Vagina (tissue), 2 donors: ENCODE measurements at regions not wholly inside any gene's neighbourhood (a gene's known extent, or its start where the extent isn't known, plus 50 kb on each side); places are given as distances from the start of the nearest gene placed in this dataset.
"Not testable (repeated sequence)": the region's sequence is repeated elsewhere in the genome, so short reads cannot be mapped to it uniquely, and the experiment has no call there.

Source experiments
- DNase-seq, 2 donors: peaks; one replicate each; pipeline ENCODE4 v3.0.0-alpha.2; 2017; ENCODE audit errors: extremely low spot score in 2 of 2
- H3K27ac ChIP-seq: fragments of 200-600 bp; sonication (generic); one replicate; pipeline ENCODE4 v1.5.1; 2019
- H3K27me3 ChIP-seq: fragments of 200-600 bp; sonication (generic); one replicate; pipeline ENCODE4 v1.5.1; 2019
- H3K36me3 ChIP-seq, 2 donors: fragments of 200-600 bp; sonication (generic); one replicate each; pipeline ENCODE4 v1.5.1; 2017 to 2019
- H3K4me1 ChIP-seq: fragments of 200-600 bp; sonication (generic); one replicate; pipeline ENCODE4 v1.5.1; 2019
- H3K4me3 ChIP-seq, 2 donors: fragments of 200-600 bp; sonication (generic); 1 replicate in 1 of 2; 2 replicates in 1 of 2; pipeline ENCODE4 v1.5.1; 2016 to 2019
- H3K9me3 ChIP-seq: fragments of 200-600 bp; sonication (generic); one replicate; pipeline ENCODE4 v1.5.1; 2019
- POLR2A ChIP-seq, 2 donors: fragments of 450-650 bp; IDR thresholded peaks; one replicate each; pipeline ENCODE4 v1.6.1; 2017; ENCODE audit warnings: antibody characterized with exemption in 2 of 2, mild to moderate bottlenecking in 2 of 2, moderate library complexity in 2 of 2
- POLR2AphosphoS5 ChIP-seq, 2 donors: sonication (generic); formaldehyde crosslinking; IDR thresholded peaks; one replicate each; pipeline ENCODE4 v1.9.0; 2017; ENCODE audit warnings: antibody characterized with exemption in 2 of 2, mild to moderate bottlenecking in 2 of 2, low read depth in 1 of 2; ENCODE audit not compliant: insufficient read depth in 1 of 2
- intact Hi-C: fragments of 100-400 bp; cut with DNase I; formaldehyde crosslinking; loops from one replicate; pipeline ENCODE4 v1.15.1; 2023
- TF ChIP-seq, protein P1 (sequence below), 3 experiments: fragments of 450-650 bp in 2 of 3; fragments of 200-600 bp in 1 of 3; sonication (generic) in 1 of 3; IDR thresholded peaks; one replicate each; pipeline ENCODE4 v1.5.1; 2017 to 2019; ENCODE audit warnings: antibody characterized with exemption in 3 of 3, mild to moderate bottlenecking in 2 of 3, moderate library complexity in 2 of 3

DNA sequence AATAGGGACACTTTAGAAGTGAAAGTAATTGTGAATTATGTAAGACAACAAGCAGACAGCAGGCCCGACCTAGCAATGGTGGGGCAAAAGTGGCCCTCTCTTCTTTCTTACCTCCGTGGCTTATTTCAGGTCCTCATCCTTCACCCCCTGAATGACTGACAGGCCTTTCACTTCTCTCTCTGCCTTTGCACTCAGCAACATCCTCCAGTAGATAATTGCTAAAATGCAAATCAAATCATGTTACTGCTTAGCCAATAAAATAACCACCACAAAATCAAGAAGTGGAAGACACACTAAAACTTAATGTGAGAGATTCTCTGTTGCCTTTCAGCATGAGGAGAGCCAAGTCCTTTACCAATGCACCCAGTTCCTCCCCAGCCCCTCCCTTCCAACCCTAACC is 274.6 kb upstream of the ZNF32 start:
- TF ChIP-seq, protein P1, sequence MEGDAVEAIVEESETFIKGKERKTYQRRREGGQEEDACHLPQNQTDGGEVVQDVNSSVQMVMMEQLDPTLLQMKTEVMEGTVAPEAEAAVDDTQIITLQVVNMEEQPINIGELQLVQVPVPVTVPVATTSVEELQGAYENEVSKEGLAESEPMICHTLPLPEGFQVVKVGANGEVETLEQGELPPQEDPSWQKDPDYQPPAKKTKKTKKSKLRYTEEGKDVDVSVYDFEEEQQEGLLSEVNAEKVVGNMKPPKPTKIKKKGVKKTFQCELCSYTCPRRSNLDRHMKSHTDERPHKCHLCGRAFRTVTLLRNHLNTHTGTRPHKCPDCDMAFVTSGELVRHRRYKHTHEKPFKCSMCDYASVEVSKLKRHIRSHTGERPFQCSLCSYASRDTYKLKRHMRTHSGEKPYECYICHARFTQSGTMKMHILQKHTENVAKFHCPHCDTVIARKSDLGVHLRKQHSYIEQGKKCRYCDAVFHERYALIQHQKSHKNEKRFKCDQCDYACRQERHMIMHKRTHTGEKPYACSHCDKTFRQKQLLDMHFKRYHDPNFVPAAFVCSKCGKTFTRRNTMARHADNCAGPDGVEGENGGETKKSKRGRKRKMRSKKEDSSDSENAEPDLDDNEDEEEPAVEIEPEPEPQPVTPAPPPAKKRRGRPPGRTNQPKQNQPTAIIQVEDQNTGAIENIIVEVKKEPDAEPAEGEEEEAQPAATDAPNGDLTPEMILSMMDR (IDR thresholded peaks at IDR 0.05): no peak
- TF ChIP-seq POLR2AphosphoS5 (IDR thresholded peaks at IDR 0.05; ENCODE audit: insufficient read depth in 1 of 2, low read depth in 1 of 2): no peak
- TF ChIP-seq POLR2A (IDR thresholded peaks at IDR 0.05): no peak
- no peak for DNase-seq
- intact Hi-C loops: no loop called here
- Histone ChIP-seq H3K27me3 (no peaks in the 10 kb centered on the region), H3K4me1 (no peaks in the 10 kb centered on the region), H3K4me3 (no peak overlapping the region), H3K36me3 (no peaks in the 10 kb centered on the region), H3K9me3 (no peaks in the 10 kb centered on the region), H3K27ac (no peak overlapping the region)

DNA sequence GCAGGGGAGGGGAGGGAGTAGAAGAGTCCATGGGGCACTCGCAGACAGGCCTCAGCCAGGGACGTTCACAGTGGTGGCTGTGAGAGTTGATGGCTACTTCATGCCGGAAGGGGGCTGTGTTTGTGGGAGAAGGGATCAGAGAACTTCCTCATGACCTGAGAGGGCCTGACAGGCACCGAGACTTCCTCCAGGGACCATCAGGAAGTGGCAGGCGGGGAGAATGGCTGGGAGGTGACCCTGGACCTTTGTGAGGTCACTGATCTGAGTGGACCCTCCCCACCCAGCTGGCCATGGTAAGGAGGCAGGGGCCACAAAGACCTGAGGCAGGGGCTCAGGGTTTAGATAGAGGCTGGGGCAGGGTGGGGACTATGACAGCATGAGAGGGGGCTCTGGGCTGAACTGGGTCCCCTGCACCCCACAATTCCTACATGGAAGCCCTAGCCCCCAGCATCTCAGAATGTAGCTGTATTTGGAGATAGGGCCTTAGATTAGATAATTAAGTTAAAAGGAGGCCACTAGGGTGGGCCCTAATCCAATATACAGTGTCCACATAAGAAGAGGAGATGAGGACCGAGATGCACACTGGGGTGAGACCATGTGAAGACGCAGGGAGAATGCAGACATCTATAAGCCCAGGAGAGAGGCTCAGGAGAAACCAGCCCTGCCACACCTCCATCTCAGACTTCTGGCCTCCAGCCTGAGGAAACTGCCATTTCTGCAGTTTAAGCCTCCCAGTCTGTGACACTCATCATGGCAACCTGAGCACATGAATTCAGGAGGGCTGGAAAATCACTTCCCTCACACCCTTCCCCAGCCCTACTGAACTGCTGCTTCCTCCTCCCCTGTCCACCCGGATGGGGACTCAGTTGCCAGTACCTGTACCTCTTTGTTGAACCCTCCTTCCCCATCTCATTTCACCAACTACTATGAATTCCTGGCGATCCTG is 273.9 kb upstream of the ZNF32 start:
- Histone ChIP-seq H3K9me3 (no peaks in the 10 kb centered on the region), H3K27me3 (no peaks in the 10 kb centered on the region), H3K4me1 (no peaks in the 10 kb centered on the region), H3K27ac (no peak overlapping the region), H3K36me3 (no peaks in the 10 kb centered on the region), H3K4me3 (no peak overlapping the region)
- TF ChIP-seq, protein P1 (IDR thresholded peaks at IDR 0.05): no peak
- TF ChIP-seq POLR2AphosphoS5 (IDR thresholded peaks at IDR 0.05; ENCODE audit: insufficient read depth in 1 of 2, low read depth in 1 of 2): no peak
- TF ChIP-seq POLR2A (IDR thresholded peaks at IDR 0.05): no peak
- peak; percentile 72 to 92 for DNase-seq
- intact Hi-C loops: no loop called here

DNA sequence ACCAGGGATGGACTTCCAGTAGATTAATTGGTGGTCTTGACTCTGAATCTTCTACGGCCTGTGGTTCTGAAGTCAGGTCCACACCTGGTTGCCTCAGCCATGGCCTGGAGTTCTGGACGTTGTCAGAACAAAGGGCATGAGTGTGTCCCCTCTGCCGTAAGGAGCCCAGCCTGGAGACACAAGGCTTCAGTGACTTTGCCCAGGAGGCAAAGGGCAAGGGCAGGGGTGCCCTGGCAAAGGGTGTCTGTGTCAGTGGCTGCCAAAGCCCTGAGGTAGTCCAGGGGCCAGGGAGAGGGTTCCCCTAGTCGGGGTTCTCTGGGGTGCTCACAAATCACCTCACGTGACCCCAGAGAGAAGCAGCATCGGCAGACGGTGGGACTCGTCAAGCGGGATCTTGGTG is 273.2 kb upstream of the ZNF32 start:
- H3K36me3 ChIP-seq: no peaks in the 10 kb centered on the region
- H3K9me3 ChIP-seq: no peaks in the 10 kb centered on the region
- H3K27ac ChIP-seq: no peak overlapping the region
- TF ChIP-seq POLR2AphosphoS5 (IDR thresholded peaks at IDR 0.05; ENCODE audit: insufficient read depth in 1 of 2, low read depth in 1 of 2) (no peak), POLR2A (IDR thresholded peaks at IDR 0.05) (no peak)
- TF ChIP-seq, protein P1 (IDR thresholded peaks at IDR 0.05): no peak
- intact Hi-C loops: no loop called here
- no peaks in the 10 kb centered on the region for H3K4me1 ChIP-seq
- no peaks in the 10 kb centered on the region for H3K27me3 ChIP-seq
- no peak overlapping the region for H3K4me3 ChIP-seq
- DNase-seq: peak; percentile 80 to 89

DNA sequence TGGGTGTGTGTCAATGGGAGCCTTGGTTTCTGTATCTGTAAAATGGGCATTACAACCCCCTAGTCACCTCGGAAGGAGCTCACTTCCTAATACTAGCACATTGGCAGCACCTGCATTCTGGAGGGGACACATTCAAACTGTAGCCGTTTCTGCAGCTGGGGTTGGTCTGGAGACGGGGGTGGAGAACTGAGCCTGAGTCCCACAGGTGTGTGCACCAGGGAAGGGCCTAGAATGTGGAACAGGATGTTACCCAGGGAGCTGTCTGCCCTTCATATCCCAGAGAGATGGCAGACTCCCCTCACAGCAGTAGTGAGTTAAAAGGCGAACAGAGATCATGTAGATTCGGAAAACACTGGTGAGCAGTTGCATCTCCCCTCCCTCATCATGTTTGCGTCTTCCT is 272.8 kb upstream of the ZNF32 start:
- intact Hi-C loops: no loop called here
- peak in 1 of 2 donors; percentile 70 for DNase-seq
- H3K9me3 ChIP-seq: no peaks in the 10 kb centered on the region
- H3K4me1 ChIP-seq: no peaks in the 10 kb centered on the region
- TF ChIP-seq POLR2AphosphoS5 (IDR thresholded peaks at IDR 0.05; ENCODE audit: insufficient read depth in 1 of 2, low read depth in 1 of 2): no peak
- TF ChIP-seq, protein P1 (IDR thresholded peaks at IDR 0.05): no peak
- no peak for TF ChIP-seq POLR2A (IDR thresholded peaks at IDR 0.05)
- H3K27me3 ChIP-seq: no peaks in the 10 kb centered on the region
- no peaks in the 10 kb centered on the region for H3K36me3 ChIP-seq
- H3K4me3 ChIP-seq: no peak overlapping the region
- H3K27ac ChIP-seq: no peak overlapping the region

DNA sequence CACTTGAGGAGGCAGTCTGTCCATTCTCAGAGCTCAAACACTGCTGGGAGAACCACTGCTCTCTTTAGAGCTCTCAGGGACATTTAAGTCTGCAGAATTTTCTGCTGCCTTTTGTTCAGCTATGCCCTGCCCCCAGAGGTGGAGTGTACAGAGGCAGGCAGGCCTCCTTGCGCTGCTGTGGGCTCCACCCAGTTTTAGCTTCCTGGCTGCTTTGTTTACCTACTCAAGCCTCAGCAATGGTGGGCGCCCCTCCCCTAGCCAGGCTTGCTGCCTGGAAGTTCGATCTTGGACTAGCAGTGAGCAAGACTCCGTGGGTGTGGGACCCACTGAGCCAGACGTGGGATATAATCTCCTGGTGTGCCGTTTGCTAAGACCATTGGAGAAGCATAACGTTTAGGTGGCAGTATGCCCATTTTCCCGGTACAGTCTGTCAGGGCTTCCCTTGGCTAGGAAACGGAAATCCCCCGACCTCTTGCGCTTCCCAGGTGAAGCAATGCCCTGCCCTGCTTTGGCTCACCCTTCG is 271.6 kb upstream of the ZNF32 start:
- H3K36me3 ChIP-seq, H3K27me3 ChIP-seq, H3K4me1 ChIP-seq, H3K27ac ChIP-seq, intact Hi-C loops, H3K4me3 ChIP-seq, H3K9me3 ChIP-seq: not testable (repeated sequence)
- peak in 1 of 2 donors; percentile 79 for DNase-seq
